ENCODE measurements at regions not wholly inside any gene's neighbourhood (a gene's known extent, or its start where the extent isn't known, plus 50 kb on each side); places are given as distances from the start of the nearest gene placed in this dataset.

DNA sequence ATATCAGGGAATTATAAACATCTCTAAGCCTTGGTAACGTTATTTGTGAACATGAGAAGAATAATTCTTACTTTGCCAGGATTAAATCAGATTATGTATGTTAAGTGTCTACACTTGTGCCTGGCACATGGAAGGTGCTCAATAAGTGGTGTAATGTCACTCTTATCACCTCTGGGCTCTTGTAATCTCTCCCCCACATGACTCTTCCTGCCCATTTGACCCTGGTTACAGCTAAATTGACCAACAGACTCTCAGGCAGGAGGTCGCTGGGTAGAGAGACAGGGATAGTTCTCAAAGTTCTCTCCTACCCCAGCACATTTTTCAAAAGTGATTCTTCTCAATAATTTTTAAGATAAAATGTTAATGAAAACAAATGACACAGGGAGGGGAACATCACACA, 137.8 kb upstream of the FRMD6 start:
- H3K4me3 ChIP-seq (ENCODE audit: low read depth in 1 of 5, low read length in 5 of 5) = no peak overlapping the region
- no peak overlapping the region for H3K9ac ChIP-seq (ENCODE audit: low read length in 5 of 5)
- H3K36me3 ChIP-seq (ENCODE audit: control insufficient read depth in 5 of 5, insufficient read depth in 5 of 5, low read length in 5 of 5) = no peaks in the 10 kb centered on the region

DNA sequence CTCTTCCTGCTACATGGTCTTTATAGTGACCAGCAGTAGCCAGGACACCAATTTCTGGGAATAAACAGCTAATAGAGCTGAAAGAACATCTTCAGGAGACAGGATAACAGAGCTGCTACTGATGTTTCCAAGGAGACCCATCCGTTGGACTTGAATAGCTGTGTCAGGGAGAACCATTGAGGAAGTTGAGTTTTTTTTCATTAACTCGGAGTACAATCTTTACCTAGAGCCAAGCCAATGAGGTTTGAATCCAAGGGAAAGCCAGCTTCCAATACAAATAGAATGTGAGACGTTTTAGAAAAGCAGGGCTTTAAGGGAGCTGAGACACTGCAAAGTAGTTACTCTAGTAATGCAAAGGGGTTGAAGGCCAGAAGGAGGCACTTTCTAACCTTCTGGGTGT, 136.1 kb upstream of the FRMD6 start:
- peaks cover 0 to 15% (median 5%) of the 10 kb centered on the region in 5 donors for H3K27me3 ChIP-seq (ENCODE audit: control insufficient read depth in 5 of 5, insufficient read depth in 4 of 5, low read length in 5 of 5)
- no peak overlapping the region for H3K27ac ChIP-seq (ENCODE audit: low read depth, low read length)
- H3K4me1 ChIP-seq (ENCODE audit: control insufficient read depth in 5 of 5, insufficient read depth in 5 of 5, low read length in 5 of 5) = peaks cover 0 to 3% (median 0%) of the 10 kb centered on the region in 5 donors

More for the DNA sequence above, 137.8 kb upstream of the FRMD6 start:
- no peak overlapping the region for H3K27ac ChIP-seq (ENCODE audit: low read depth, low read length)
- peaks cover 0 to 15% (median 6%) of the 10 kb centered on the region in 5 donors for H3K27me3 ChIP-seq (ENCODE audit: control insufficient read depth in 5 of 5, insufficient read depth in 4 of 5, low read length in 5 of 5)
- H3K4me1 ChIP-seq (ENCODE audit: control insufficient read depth in 5 of 5, insufficient read depth in 5 of 5, low read length in 5 of 5) = peaks cover 0 to 3% (median 0%) of the 10 kb centered on the region in 5 donors
- H3K9me3 ChIP-seq (ENCODE audit: control insufficient read depth in 5 of 5, low read length in 5 of 5) = no peaks in the 10 kb centered on the region

DNA sequence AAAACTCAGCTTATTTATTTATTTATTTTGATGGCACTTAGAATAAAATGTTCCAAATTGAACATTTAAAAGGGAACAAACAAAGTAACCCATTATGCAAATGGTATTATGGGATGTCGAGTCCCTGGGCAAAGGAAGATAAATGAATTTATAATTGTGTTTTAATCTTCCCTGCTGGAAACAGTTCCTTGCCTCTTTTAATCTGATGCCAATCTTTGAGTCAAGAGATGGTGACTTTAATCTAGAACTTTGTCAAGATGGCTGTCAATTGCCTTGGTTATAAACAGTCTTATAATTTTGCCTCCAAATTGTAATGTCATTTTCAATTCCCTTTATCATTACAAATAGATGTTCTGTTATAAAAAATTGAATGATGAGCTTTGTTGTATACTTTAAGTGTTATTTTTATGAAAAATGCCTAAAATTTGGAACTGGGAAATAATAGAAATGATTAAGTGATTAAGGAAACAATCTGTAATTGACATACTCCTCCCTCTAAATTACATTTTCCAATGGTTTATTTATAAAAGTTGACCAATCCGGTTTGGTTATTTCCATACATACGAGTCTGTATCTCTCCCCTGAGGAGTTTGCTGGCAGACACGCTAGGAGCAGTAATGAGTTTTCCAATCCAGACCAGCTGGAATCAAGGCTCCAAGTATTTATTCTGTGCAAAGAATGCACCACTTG, 134.9 kb upstream of the FRMD6 start:
- Histone ChIP-seq H3K9ac (ENCODE audit: low read length in 5 of 5) (no peak overlapping the region), H3K36me3 (ENCODE audit: control insufficient read depth in 5 of 5, insufficient read depth in 5 of 5, low read length in 5 of 5) (no peaks in the 10 kb centered on the region), H3K27me3 (ENCODE audit: control insufficient read depth in 5 of 5, insufficient read depth in 4 of 5, low read length in 5 of 5) (peaks cover 0 to 15% (median 2%) of the 10 kb centered on the region in 5 donors), H3K4me1 (ENCODE audit: control insufficient read depth in 5 of 5, insufficient read depth in 5 of 5, low read length in 5 of 5) (peaks cover 0 to 3% (median 0%) of the 10 kb centered on the region in 5 donors), H3K27ac (ENCODE audit: low read depth, low read length) (no peak overlapping the region), H3K9me3 (ENCODE audit: control insufficient read depth in 5 of 5, low read length in 5 of 5) (no peaks in the 10 kb centered on the region), H3K4me3 (ENCODE audit: low read depth in 1 of 5, low read length in 5 of 5) (no peak overlapping the region)

More for the DNA sequence above, 136.1 kb upstream of the FRMD6 start:
- no peak overlapping the region for H3K4me3 ChIP-seq (ENCODE audit: low read depth in 1 of 5, low read length in 5 of 5)
- no peaks in the 10 kb centered on the region for H3K36me3 ChIP-seq (ENCODE audit: control insufficient read depth in 5 of 5, insufficient read depth in 5 of 5, low read length in 5 of 5)
- no peak overlapping the region for H3K9ac ChIP-seq (ENCODE audit: low read length in 5 of 5)
- no peaks in the 10 kb centered on the region for H3K9me3 ChIP-seq (ENCODE audit: control insufficient read depth in 5 of 5, low read length in 5 of 5)

DNA sequence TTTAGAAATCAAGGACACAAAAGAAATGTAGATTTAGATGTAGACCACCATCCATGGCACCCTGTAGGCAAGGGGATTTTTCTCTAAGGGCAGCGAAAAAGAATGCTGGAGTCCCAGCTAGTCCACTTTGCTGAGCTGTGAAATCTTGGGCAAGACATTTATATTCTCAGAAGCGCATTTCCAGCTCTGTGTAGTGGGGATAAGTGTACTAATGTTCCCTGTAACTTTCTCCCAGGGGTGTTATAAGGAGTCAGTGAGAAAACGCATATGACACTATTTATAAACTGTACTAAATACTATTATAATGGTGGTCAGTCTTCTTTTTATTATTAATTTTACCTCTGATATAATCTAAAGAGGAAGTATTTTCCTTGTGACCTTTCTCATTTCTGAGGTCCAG, 133.4 kb upstream of the FRMD6 start:
- Histone ChIP-seq H3K36me3 (ENCODE audit: control insufficient read depth in 5 of 5, insufficient read depth in 5 of 5, low read length in 5 of 5) (no peaks in the 10 kb centered on the region), H3K4me1 (ENCODE audit: control insufficient read depth in 5 of 5, insufficient read depth in 5 of 5, low read length in 5 of 5) (peaks cover 0 to 3% (median 0%) of the 10 kb centered on the region in 5 donors), H3K27ac (ENCODE audit: low read depth, low read length) (no peak overlapping the region), H3K9me3 (ENCODE audit: control insufficient read depth in 5 of 5, low read length in 5 of 5) (peaks cover 0 to 5% (median 0%) of the 10 kb centered on the region in 5 donors), H3K27me3 (ENCODE audit: control insufficient read depth in 5 of 5, insufficient read depth in 4 of 5, low read length in 5 of 5) (peaks cover 0 to 8% (median 2%) of the 10 kb centered on the region in 5 donors), H3K9ac (ENCODE audit: low read length in 5 of 5) (no peak overlapping the region), H3K4me3 (ENCODE audit: low read depth in 1 of 5, low read length in 5 of 5) (no peak overlapping the region)

DNA sequence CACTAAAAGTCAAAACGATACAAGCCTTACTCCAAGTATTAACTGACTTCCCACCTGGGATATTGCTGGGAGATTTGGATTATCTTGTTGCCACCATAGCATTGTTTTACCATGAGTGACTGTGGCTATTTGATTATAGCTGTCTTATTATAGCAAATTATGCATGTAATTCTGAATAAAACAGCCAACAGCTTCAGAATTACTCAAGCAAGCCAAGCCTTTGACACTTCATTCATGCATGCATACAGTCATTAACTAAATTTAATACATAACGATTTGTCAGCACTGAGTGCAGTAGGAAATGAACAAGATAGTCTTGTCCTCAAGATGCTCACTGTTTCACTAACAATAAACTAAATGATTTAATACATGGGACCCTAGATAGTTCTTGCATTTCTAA, 133.0 kb upstream of the FRMD6 start:
- H3K4me1 ChIP-seq (ENCODE audit: control insufficient read depth in 5 of 5, insufficient read depth in 5 of 5, low read length in 5 of 5) = peaks cover 0 to 3% (median 0%) of the 10 kb centered on the region in 5 donors
- H3K27ac ChIP-seq (ENCODE audit: low read depth, low read length) = no peak overlapping the region
- H3K9me3 ChIP-seq (ENCODE audit: control insufficient read depth in 5 of 5, low read length in 5 of 5) = peaks cover 0 to 5% (median 0%) of the 10 kb centered on the region in 5 donors
- H3K9ac ChIP-seq (ENCODE audit: low read length in 5 of 5) = no peak overlapping the region
- peaks cover 0 to 8% (median 2%) of the 10 kb centered on the region in 5 donors for H3K27me3 ChIP-seq (ENCODE audit: control insufficient read depth in 5 of 5, insufficient read depth in 4 of 5, low read length in 5 of 5)
- H3K4me3 ChIP-seq (ENCODE audit: low read depth in 1 of 5, low read length in 5 of 5) = no peak overlapping the region
- H3K36me3 ChIP-seq (ENCODE audit: control insufficient read depth in 5 of 5, insufficient read depth in 5 of 5, low read length in 5 of 5) = no peaks in the 10 kb centered on the region

DNA sequence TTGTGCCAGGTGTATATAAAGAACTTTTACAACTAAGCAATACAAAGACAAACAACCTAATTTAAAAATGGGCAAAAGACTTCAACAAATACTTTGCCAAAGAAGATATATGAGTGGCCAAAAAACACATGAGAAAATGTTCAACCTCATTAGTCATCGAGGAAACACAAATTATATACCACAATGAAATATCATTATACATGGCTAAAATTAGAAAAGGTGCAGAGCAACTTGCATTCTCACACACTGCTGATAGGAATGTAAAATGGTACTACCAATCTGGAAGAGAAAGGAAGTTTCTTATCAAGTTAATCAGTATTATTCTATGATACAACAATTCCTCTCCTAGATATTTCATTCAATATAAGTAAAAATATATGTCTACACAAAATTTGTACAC, 131.6 kb upstream of the FRMD6 start:
- Histone ChIP-seq H3K27ac (ENCODE audit: low read depth, low read length) (no peak overlapping the region), H3K36me3 (ENCODE audit: control insufficient read depth in 5 of 5, insufficient read depth in 5 of 5, low read length in 5 of 5) (no peaks in the 10 kb centered on the region), H3K4me1 (ENCODE audit: control insufficient read depth in 5 of 5, insufficient read depth in 5 of 5, low read length in 5 of 5) (peaks cover 0 to 3% (median 0%) of the 10 kb centered on the region in 5 donors), H3K9ac (ENCODE audit: low read length in 5 of 5) (no peak overlapping the region), H3K9me3 (ENCODE audit: control insufficient read depth in 5 of 5, low read length in 5 of 5) (peaks cover 0 to 5% (median 0%) of the 10 kb centered on the region in 5 donors), H3K4me3 (ENCODE audit: low read depth in 1 of 5, low read length in 5 of 5) (no peak overlapping the region), H3K27me3 (ENCODE audit: control insufficient read depth in 5 of 5, insufficient read depth in 4 of 5, low read length in 5 of 5) (peaks cover 0 to 5% (median 0%) of the 10 kb centered on the region in 5 donors)

DNA sequence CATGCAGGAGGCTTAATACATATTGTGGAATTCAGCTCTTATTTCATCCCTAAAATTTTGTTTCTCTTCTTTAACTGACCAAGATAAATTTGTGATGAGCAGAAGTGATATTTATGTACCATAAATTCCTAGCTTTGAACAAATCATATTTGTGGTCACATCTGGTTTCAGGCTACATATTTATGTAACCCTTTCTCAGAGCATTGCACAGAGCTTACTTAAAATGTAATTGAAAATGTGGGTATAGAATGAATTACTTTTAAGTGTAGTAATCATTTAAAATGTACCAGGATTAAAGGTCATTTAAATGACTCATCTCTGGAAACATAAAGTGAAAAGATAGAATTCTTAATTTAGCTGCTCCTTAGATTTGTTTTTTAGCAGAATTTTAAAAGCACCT, 129.9 kb upstream of the FRMD6 start:
- Histone ChIP-seq H3K4me3 (ENCODE audit: low read depth in 1 of 5, low read length in 5 of 5) (no peak overlapping the region), H3K4me1 (ENCODE audit: control insufficient read depth in 5 of 5, insufficient read depth in 5 of 5, low read length in 5 of 5) (peaks cover 0 to 3% (median 0%) of the 10 kb centered on the region in 5 donors), H3K36me3 (ENCODE audit: control insufficient read depth in 5 of 5, insufficient read depth in 5 of 5, low read length in 5 of 5) (no peaks in the 10 kb centered on the region), H3K27me3 (ENCODE audit: control insufficient read depth in 5 of 5, insufficient read depth in 4 of 5, low read length in 5 of 5) (peaks cover 0 to 2% (median 0%) of the 10 kb centered on the region in 5 donors), H3K9me3 (ENCODE audit: control insufficient read depth in 5 of 5, low read length in 5 of 5) (peaks cover 0 to 5% (median 0%) of the 10 kb centered on the region in 5 donors), H3K27ac (ENCODE audit: low read depth, low read length) (no peak overlapping the region), H3K9ac (ENCODE audit: low read length in 5 of 5) (no peak overlapping the region)

DNA sequence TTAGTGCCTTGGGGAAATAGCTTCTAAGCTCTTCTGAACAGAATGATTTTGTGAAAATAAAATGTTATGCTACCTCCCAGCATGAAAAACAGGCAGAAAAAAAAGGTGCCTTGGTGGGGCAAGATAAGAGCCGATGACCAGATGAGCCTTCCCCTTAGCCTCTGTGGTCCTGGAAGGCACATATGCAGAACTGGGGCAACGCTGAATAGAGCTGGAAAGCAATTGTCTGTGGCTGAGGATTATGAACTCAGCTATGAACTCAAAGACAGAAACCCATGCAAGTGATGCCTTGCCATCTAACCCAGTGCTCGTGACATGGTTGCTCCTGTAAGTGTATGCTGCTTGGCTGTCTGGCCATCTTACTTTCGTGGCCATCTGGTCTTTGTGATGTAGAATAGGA, 128.5 kb upstream of the FRMD6 start:
- no peaks in the 10 kb centered on the region for H3K4me1 ChIP-seq (ENCODE audit: control insufficient read depth in 5 of 5, insufficient read depth in 5 of 5, low read length in 5 of 5)
- no peak overlapping the region for H3K4me3 ChIP-seq (ENCODE audit: low read depth in 1 of 5, low read length in 5 of 5)
- H3K9ac ChIP-seq (ENCODE audit: low read length in 5 of 5) = no peak overlapping the region
- no peak overlapping the region for H3K27ac ChIP-seq (ENCODE audit: low read depth, low read length)
- H3K9me3 ChIP-seq (ENCODE audit: control insufficient read depth in 5 of 5, low read length in 5 of 5) = peaks cover 0 to 5% (median 0%) of the 10 kb centered on the region in 5 donors
- peaks cover 0 to under 1% (median 0%) of the 10 kb centered on the region in 5 donors for H3K27me3 ChIP-seq (ENCODE audit: control insufficient read depth in 5 of 5, insufficient read depth in 4 of 5, low read length in 5 of 5)
- H3K36me3 ChIP-seq (ENCODE audit: control insufficient read depth in 5 of 5, insufficient read depth in 5 of 5, low read length in 5 of 5) = no peaks in the 10 kb centered on the region

DNA sequence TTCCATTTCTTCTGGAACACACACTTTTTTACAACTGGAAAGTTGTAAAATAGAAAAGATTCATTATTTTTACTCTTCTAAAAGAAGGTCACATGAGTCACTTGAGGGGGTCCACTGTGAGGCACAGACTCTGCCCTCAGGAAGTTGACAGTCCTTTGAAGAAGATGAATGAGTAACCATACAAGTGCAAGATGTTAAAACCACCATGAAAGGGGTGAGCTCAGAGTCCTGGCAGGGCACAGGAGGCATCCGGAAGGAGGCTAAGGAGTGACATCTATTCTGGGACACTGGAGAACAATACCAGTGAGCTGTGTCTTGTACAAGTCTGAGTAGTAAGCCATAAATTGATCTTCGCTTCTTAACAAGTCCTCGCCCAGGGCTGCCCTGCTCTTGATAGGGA, 126.0 kb upstream of the FRMD6 start:
- Histone ChIP-seq H3K36me3 (ENCODE audit: control insufficient read depth in 5 of 5, insufficient read depth in 5 of 5, low read length in 5 of 5) (no peaks in the 10 kb centered on the region), H3K9me3 (ENCODE audit: control insufficient read depth in 5 of 5, low read length in 5 of 5) (peaks cover 0 to 5% (median 0%) of the 10 kb centered on the region in 5 donors)

DNA sequence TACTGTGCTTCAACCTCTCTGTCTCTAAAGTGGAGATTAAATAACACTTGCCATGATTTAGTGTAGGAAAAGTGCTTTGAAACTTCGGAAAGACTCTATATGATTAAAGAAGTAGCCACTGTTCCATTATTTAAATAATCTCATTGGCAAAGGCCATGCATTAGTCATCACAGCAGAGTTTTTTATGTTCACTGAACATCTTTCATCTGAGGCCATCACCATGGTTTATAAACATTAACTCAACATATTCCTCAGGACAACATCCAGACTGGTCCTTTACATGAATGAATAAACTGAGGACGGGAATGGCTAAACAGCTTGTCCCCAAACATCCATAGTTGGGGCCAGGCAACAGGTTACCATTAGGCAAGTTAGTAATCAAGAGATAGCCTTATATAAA, 124.6 kb upstream of the FRMD6 start:
- Histone ChIP-seq H3K4me1 (ENCODE audit: control insufficient read depth in 5 of 5, insufficient read depth in 5 of 5, low read length in 5 of 5) (no peaks in the 10 kb centered on the region), H3K4me3 (ENCODE audit: low read depth in 1 of 5, low read length in 5 of 5) (no peak overlapping the region), H3K27ac (ENCODE audit: low read depth, low read length) (no peak overlapping the region), H3K9me3 (ENCODE audit: control insufficient read depth in 5 of 5, low read length in 5 of 5) (peaks cover 0 to 5% (median 0%) of the 10 kb centered on the region in 5 donors), H3K36me3 (ENCODE audit: control insufficient read depth in 5 of 5, insufficient read depth in 5 of 5, low read length in 5 of 5) (no peaks in the 10 kb centered on the region), H3K9ac (ENCODE audit: low read length in 5 of 5) (no peak overlapping the region), H3K27me3 (ENCODE audit: control insufficient read depth in 5 of 5, insufficient read depth in 4 of 5, low read length in 5 of 5) (no peaks in the 10 kb centered on the region)

More for the DNA sequence above, 126.0 kb upstream of the FRMD6 start:
- no peak overlapping the region for H3K9ac ChIP-seq (ENCODE audit: low read length in 5 of 5)
- H3K27me3 ChIP-seq (ENCODE audit: control insufficient read depth in 5 of 5, insufficient read depth in 4 of 5, low read length in 5 of 5) = no peaks in the 10 kb centered on the region
- H3K4me3 ChIP-seq (ENCODE audit: low read depth in 1 of 5, low read length in 5 of 5) = no peak overlapping the region
- no peaks in the 10 kb centered on the region for H3K4me1 ChIP-seq (ENCODE audit: control insufficient read depth in 5 of 5, insufficient read depth in 5 of 5, low read length in 5 of 5)
- H3K27ac ChIP-seq (ENCODE audit: low read depth, low read length) = no peak overlapping the region

Data from subcutaneous abdominal adipose tissue (tissue), 5 donors.